ENCODE measurements at regions not wholly inside any gene's neighbourhood (a gene's known extent, or its start where the extent isn't known, plus 50 kb on each side); places are given as distances from the start of the nearest gene placed in this dataset.

- no peak for TF ChIP-seq EZH2 (IDR thresholded peaks at IDR 0.05; ENCODE audit: borderline replicate concordance, low read depth, low read length, severe bottlenecking)
- no peaks in the 10 kb centered on the region for H4K20me1 ChIP-seq (replicated peaks; ENCODE audit: control insufficient read depth, extremely low read depth, insufficient read depth, low read length)
- no peak overlapping the region for H3K4me2 ChIP-seq (ENCODE audit: insufficient read depth, low read length)
- dilution Hi-C loops (cut with MboI; ENCODE audit: extremely low pct_ligation_motif_present, low sequenced_read_pairs) = no loop called here
- H3K9me1 ChIP-seq (replicated peaks; ENCODE audit: control insufficient read depth, extremely low read depth, insufficient read depth, low read length) = no peaks in the 10 kb centered on the region
- H3K9ac ChIP-seq (replicated peaks; ENCODE audit: extremely low read depth, insufficient read depth, low read length) = no peak overlapping the region
- H3K36me3 ChIP-seq (ENCODE audit: control insufficient read depth in 2 of 2, extremely low read depth in 1 of 2, insufficient read depth in 2 of 2, low read length in 2 of 2) = no peaks in the 10 kb centered on the region
- no peaks in the 10 kb centered on the region for H3K4me1 ChIP-seq (ENCODE audit: control insufficient read depth, extremely low read depth, insufficient read depth, low read length)
- H3K79me2 ChIP-seq (ENCODE audit: control insufficient read depth, insufficient read depth, low read length) = no peaks in the 10 kb centered on the region
- DNase-seq (ENCODE audit: low read depth, low spot score) (no peak), FAIRE-seq (no peak)
- H2AFZ ChIP-seq (ENCODE audit: low read depth, low read length) = no peak overlapping the region
- no peaks in the 10 kb centered on the region for H3K9me3 ChIP-seq (replicated peaks; ENCODE audit: control insufficient read depth, insufficient read depth, low read length)
- POLR2A ChIA-PET = no interaction called here
- no TSS peak for BruUV-seq (replicated peaks)
- CTCF ChIA-PET = interaction anchor here (0.5 kb wide), 1 partner anchor 157 kb away, joined by 3 read pairs; no protein-coding TSS in a partner anchor
- no peaks in the 10 kb centered on the region for H3K27me3 ChIP-seq (ENCODE audit: control insufficient read depth in 2 of 2, insufficient read depth in 2 of 2, low read length in 2 of 2)
- H3K4me3 ChIP-seq (replicated peaks in 1 of 3; ENCODE audit: insufficient read depth in 1 of 3, low read depth in 1 of 3, low read length in 3 of 3) = no peak overlapping the region
- intact Hi-C loops (cut with micrococcal nuclease) = no loop called here
- H3K27ac ChIP-seq (ENCODE audit: insufficient read depth, low read depth, low read length) = no peak overlapping the region
Observed at GRCh38 chr2:128644156-128644555, 325.5 kb upstream of the HS6ST1 start.

GRCh38 chr2:128644718-128645256, 326.1 kb upstream of the HS6ST1 start:
- H3K4me3 ChIP-seq (replicated peaks in 1 of 3; ENCODE audit: insufficient read depth in 1 of 3, low read depth in 1 of 3, low read length in 3 of 3) = no peak overlapping the region
- no peak overlapping the region for H3K27ac ChIP-seq (ENCODE audit: insufficient read depth, low read depth, low read length)
- H4K20me1 ChIP-seq (replicated peaks; ENCODE audit: control insufficient read depth, extremely low read depth, insufficient read depth, low read length) = no peaks in the 10 kb centered on the region
- no TSS peak for BruUV-seq (replicated peaks)
- H3K9me3 ChIP-seq (replicated peaks; ENCODE audit: control insufficient read depth, insufficient read depth, low read length) = no peaks in the 10 kb centered on the region
- H3K36me3 ChIP-seq (ENCODE audit: control insufficient read depth in 2 of 2, extremely low read depth in 1 of 2, insufficient read depth in 2 of 2, low read length in 2 of 2) = no peaks in the 10 kb centered on the region
- ChIA-PET CTCF (no interaction called here), POLR2A (no interaction called here)
- no peak overlapping the region for H3K4me2 ChIP-seq (ENCODE audit: insufficient read depth, low read length)
- no peaks in the 10 kb centered on the region for H3K79me2 ChIP-seq (ENCODE audit: control insufficient read depth, insufficient read depth, low read length)
- H3K9ac ChIP-seq (replicated peaks; ENCODE audit: extremely low read depth, insufficient read depth, low read length) = no peak overlapping the region
- DNase-seq (ENCODE audit: low read depth, low spot score) (no peak), FAIRE-seq (no peak)
- intact Hi-C loops (cut with micrococcal nuclease) (no loop called here), dilution Hi-C loops (cut with MboI; ENCODE audit: extremely low pct_ligation_motif_present, low sequenced_read_pairs) (no loop called here)
- H3K27me3 ChIP-seq (ENCODE audit: control insufficient read depth in 2 of 2, insufficient read depth in 2 of 2, low read length in 2 of 2) = no peaks in the 10 kb centered on the region
- H2AFZ ChIP-seq (ENCODE audit: low read depth, low read length) = no peak overlapping the region
- no peaks in the 10 kb centered on the region for H3K9me1 ChIP-seq (replicated peaks; ENCODE audit: control insufficient read depth, extremely low read depth, insufficient read depth, low read length)
- no peaks in the 10 kb centered on the region for H3K4me1 ChIP-seq (ENCODE audit: control insufficient read depth, extremely low read depth, insufficient read depth, low read length)
- TF ChIP-seq POLR2A (IDR thresholded peaks at IDR 0.05; ENCODE audit: low read depth, low read length) (no peak), CTCF (IDR thresholded peaks at IDR 0.05; ENCODE audit: extremely low read depth in 1 of 2, insufficient read depth in 1 of 2, low read depth in 1 of 2, low read length in 2 of 2) (no peak), FOS (IDR thresholded peaks at IDR 0.05; ENCODE audit: borderline replicate concordance, insufficient read depth, low read length) (no peak), MYC (IDR thresholded peaks at IDR 0.05; ENCODE audit: low read depth, low read length) (no peak), POLR2AphosphoS5 (IDR thresholded peaks at IDR 0.05; ENCODE audit: insufficient read depth, low read depth, low read length) (no peak), JUN (IDR thresholded peaks at IDR 0.05; ENCODE audit: borderline replicate concordance, insufficient read depth, insufficient read length, low read depth) (no peak), MAX (IDR thresholded peaks at IDR 0.05; ENCODE audit: insufficient read depth, insufficient read length) (no peak), EZH2 (IDR thresholded peaks at IDR 0.05; ENCODE audit: borderline replicate concordance, low read depth, low read length, severe bottlenecking) (no peak), GATA2 (IDR thresholded peaks at IDR 0.05; ENCODE audit: insufficient read depth, insufficient read length, low read depth, low read length) (no peak)
